ENCODE measurements at regions not wholly inside any gene's neighbourhood (a gene's known extent, or its start where the extent isn't known, plus 50 kb on each side); places are given as distances from the start of the nearest gene placed in this dataset.

DNA sequence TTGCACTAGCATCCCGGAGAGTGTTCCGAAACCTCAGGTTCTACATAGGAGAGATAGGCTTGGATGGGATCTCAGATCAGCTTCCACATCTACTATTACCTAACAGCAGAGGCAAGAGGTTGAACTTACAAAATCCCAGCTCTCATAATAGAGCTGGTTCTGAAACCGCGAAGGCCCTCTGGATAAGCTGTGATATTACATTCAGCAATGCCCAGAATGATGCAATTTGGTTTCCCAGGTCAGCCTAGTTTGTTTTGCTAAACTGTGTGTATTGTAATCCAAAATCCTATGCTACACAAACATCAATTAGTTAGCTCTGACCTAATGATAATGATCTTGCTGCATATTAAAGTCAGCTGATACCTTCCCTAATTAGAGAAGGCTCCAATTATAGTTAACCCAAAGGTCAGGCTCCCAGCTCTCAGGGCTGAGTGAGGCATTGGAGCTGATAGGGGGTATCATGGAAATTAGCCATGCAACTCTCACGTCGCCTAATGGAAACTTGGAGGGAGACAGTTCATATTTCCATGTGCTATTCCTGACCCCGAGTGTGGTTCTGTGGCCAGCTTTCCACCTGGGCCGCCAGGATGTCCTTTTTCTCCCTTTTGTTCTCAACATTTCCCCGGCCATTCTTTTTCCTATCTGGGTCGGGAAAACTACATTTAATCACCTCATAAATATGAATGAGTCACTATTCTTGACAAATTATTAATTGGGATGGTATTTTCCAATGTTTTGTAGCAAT lies 278.4 kb upstream of the IRX1 start:
- no peaks in the 10 kb centered on the region for H3K4me1 Mint-ChIP-seq
- TF ChIP-seq, protein P1, sequence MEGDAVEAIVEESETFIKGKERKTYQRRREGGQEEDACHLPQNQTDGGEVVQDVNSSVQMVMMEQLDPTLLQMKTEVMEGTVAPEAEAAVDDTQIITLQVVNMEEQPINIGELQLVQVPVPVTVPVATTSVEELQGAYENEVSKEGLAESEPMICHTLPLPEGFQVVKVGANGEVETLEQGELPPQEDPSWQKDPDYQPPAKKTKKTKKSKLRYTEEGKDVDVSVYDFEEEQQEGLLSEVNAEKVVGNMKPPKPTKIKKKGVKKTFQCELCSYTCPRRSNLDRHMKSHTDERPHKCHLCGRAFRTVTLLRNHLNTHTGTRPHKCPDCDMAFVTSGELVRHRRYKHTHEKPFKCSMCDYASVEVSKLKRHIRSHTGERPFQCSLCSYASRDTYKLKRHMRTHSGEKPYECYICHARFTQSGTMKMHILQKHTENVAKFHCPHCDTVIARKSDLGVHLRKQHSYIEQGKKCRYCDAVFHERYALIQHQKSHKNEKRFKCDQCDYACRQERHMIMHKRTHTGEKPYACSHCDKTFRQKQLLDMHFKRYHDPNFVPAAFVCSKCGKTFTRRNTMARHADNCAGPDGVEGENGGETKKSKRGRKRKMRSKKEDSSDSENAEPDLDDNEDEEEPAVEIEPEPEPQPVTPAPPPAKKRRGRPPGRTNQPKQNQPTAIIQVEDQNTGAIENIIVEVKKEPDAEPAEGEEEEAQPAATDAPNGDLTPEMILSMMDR (IDR thresholded peaks at IDR 0.05), result no peak
- H3K9me3 Mint-ChIP-seq, result peaks cover 6% of the 10 kb centered on the region
- ATAC-seq (ENCODE audit: low read depth) (no peak), DNase-seq (no peak)
- H3K36me3 Mint-ChIP-seq (ENCODE audit: low read depth), result no peaks in the 10 kb centered on the region
- intact Hi-C loops (cut with micrococcal nuclease), result no loop called here
- CTCF ChIA-PET, result no interaction called here
- POLR2A ChIA-PET, result no interaction called here
- no peaks in the 10 kb centered on the region for H3K27me3 Mint-ChIP-seq
- no peak overlapping the region for H3K4me3 Mint-ChIP-seq
- H3K27ac Mint-ChIP-seq, result no peak overlapping the region

DNA sequence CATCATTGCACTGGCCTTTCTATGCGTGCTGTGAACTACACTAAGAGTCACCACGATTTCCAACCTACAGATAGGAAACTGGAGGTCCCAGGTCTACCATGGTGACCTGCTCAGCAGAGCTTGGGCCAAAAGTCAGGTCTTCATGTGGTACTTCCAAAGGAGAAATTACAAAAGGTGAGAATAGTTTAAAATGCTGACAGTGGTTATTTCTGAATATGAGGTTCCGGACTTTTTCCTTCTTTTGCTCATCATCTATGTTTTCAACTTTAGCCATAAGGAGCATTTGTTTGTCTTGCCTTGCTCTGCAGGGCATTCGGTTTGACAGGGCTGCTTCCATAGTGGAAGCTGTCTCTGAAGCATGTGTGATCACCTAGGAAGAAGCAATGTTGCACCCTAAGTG lies 282.1 kb upstream of the IRX1 start:
- intact Hi-C loops (cut with micrococcal nuclease), result no loop called here
- no peak overlapping the region for H3K4me3 Mint-ChIP-seq
- no peaks in the 10 kb centered on the region for H3K27me3 Mint-ChIP-seq
- H3K36me3 Mint-ChIP-seq (ENCODE audit: low read depth), result no peaks in the 10 kb centered on the region
- peaks cover 8% of the 10 kb centered on the region for H3K9me3 Mint-ChIP-seq
- no peaks in the 10 kb centered on the region for H3K4me1 Mint-ChIP-seq
- POLR2A ChIA-PET, result no interaction called here
- DNase-seq, result no peak
- TF ChIP-seq, protein P1 (IDR thresholded peaks at IDR 0.05), result no peak
- CTCF ChIA-PET, result no interaction called here
- ATAC-seq (ENCODE audit: low read depth), result no peak
- no peak overlapping the region for H3K27ac Mint-ChIP-seq

DNA sequence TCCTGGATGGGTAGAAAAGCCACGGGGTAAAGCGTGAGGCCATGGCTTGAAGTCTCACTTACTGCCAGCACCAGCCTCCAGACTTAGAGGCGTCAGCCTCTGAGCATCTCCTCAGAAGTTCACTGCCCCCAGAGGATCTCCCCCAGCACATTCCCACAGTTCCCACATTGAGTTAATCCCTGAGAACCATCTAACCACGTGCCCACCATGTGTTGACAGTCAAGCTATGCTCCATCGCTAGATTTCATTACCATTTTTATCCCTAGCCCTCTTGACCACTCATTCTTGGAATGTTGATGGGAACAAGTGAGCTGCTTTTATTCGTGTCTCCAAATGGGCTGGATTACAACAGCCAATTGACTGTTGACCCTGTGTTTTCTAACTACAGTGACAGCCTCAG lies 283.3 kb upstream of the IRX1 start:
- DNase-seq (no peak), ATAC-seq (ENCODE audit: low read depth) (no peak)
- Mint-ChIP-seq H3K4me1 (no peaks in the 10 kb centered on the region), H3K27ac (no peak overlapping the region), H3K4me3 (no peak overlapping the region), H3K27me3 (no peaks in the 10 kb centered on the region), H3K36me3 (ENCODE audit: low read depth) (no peaks in the 10 kb centered on the region), H3K9me3 (peaks cover 12% of the 10 kb centered on the region)
- CTCF ChIA-PET, result no interaction called here
- POLR2A ChIA-PET, result no interaction called here
- intact Hi-C loops (cut with micrococcal nuclease), result no loop called here
- TF ChIP-seq, protein P1 (IDR thresholded peaks at IDR 0.05), result no peak

DNA sequence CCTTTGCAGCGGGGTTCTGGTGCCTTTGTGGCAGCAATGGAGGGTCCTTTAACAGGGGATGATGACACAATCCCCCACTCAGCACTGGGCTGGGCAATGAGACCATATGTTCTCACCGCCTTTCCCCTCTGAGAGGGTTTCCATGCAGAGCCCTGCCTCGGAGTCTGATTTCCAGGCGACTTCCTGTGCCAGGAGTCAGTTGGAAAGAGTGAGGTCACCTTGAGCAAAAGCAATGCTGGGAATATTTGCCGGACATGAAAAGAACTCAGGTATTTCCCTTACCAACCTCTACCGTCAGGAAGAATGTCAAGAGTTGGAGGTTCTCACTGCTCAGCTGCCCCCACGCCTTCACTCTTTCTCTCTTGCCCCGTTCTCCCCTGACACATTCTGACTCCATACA lies 284.2 kb upstream of the IRX1 start:
- intact Hi-C loops (cut with micrococcal nuclease), result no loop called here
- ATAC-seq (ENCODE audit: low read depth) (no peak), DNase-seq (no peak)
- Mint-ChIP-seq H3K27ac (no peak overlapping the region), H3K4me1 (no peaks in the 10 kb centered on the region), H3K4me3 (no peak overlapping the region), H3K36me3 (ENCODE audit: low read depth) (no peaks in the 10 kb centered on the region), H3K9me3 (peaks cover 12% of the 10 kb centered on the region), H3K27me3 (no peaks in the 10 kb centered on the region)
- ChIA-PET CTCF (no interaction called here), POLR2A (no interaction called here)
- TF ChIP-seq, protein P1 (IDR thresholded peaks at IDR 0.05), result no peak

GRCh38 chr5:3310541-3311261 lies 284.9 kb upstream of the IRX1 start:
- H3K4me1 Mint-ChIP-seq, result no peaks in the 10 kb centered on the region
- no peak overlapping the region for H3K27ac Mint-ChIP-seq
- CTCF ChIA-PET, result no interaction called here
- H3K36me3 Mint-ChIP-seq (ENCODE audit: low read depth), result no peaks in the 10 kb centered on the region
- peaks cover 12% of the 10 kb centered on the region for H3K9me3 Mint-ChIP-seq
- TF ChIP-seq, protein P1 (IDR thresholded peaks at IDR 0.05), result no peak
- no peaks in the 10 kb centered on the region for H3K27me3 Mint-ChIP-seq
- no peak overlapping the region for H3K4me3 Mint-ChIP-seq
- intact Hi-C loops (cut with micrococcal nuclease), result no loop called here
- ATAC-seq (ENCODE audit: low read depth) (no peak), DNase-seq (no peak)
- POLR2A ChIA-PET, result no interaction called here

All from activated B cell treated with CpG ODN at 0.5 μM for 24 hours (primary cell).